A673 (cell line): ENCODE measurements at regions not wholly inside any gene's neighbourhood (a gene's known extent, or its start where the extent isn't known, plus 50 kb on each side); places are given as distances from the start of the nearest gene placed in this dataset.

Experiments used
- BruUV-seq: library from RNA; stranded (reverse); fragments of 400-500 nt; replicated peaks from 2 replicates; lab custom pipeline; 2021; lab: Mats Ljungman, UMichigan
- CTCF ChIA-PET: fragments of 300-600 bp; sonication (Branson Sonifier 250); formaldehyde crosslinking; loops from one replicate; lab custom pipeline; 2022; ENCODE audit warnings: antibody characterized with exemption; lab: Charles Lee
- POLR2A ChIA-PET: fragments of 300-600 bp; sonication (Branson Sonifier 250); formaldehyde crosslinking; loops from one replicate; lab custom pipeline; 2022; ENCODE audit warnings: antibody characterized with exemption; ENCODE audit not compliant: low non-redundant PET; lab: Charles Lee
- DNase-seq: peaks from one replicate; pipeline ENCODE4 v3.0.0-alpha.2; 2015; ENCODE audit warnings: low spot score
- H3K27ac ChIP-seq: fragments of 200-600 bp; sonication (generic); 2 replicates; pipeline ENCODE4 v1.5.1; 2016; ENCODE audit warnings: mixed run types, low read depth, mild to moderate bottlenecking, mixed read lengths, antibody characterized with exemption, low read length; ENCODE audit not compliant: poor library complexity, severe bottlenecking
- H3K27me3 ChIP-seq: fragments of 200-600 bp; sonication (generic); replicated peaks from 2 replicates; pipeline ENCODE4 v1.6.1; 2017; ENCODE audit warnings: mixed run types, low read depth, mild to moderate bottlenecking, mixed read lengths, antibody characterized with exemption, low read length; ENCODE audit not compliant: insufficient read depth, poor library complexity
- H3K36me3 ChIP-seq: fragments of 200-600 bp; sonication (generic); 2 replicates; pipeline ENCODE4 v1.6.1; 2016; ENCODE audit warnings: mixed run types, mild to moderate bottlenecking, mixed read lengths, antibody characterized with exemption, low read length; ENCODE audit not compliant: insufficient read depth, poor library complexity, severe bottlenecking
- H3K4me1 ChIP-seq: fragments of 200-600 bp; sonication (generic); 2 replicates; pipeline ENCODE4 v1.6.1; 2017; ENCODE audit warnings: mixed run types, mild to moderate bottlenecking, mixed read lengths, antibody characterized with exemption, low read length; ENCODE audit not compliant: insufficient read depth, poor library complexity, severe bottlenecking
- H3K4me3 ChIP-seq: fragments of 200-600 bp; sonication (generic); 2 replicates; pipeline ENCODE4 v1.5.1; 2016; ENCODE audit warnings: low read depth, mixed run types, mild to moderate bottlenecking, mixed read lengths, low read length; ENCODE audit not compliant: poor library complexity, severe bottlenecking
- H3K9me3 ChIP-seq: fragments of 200-600 bp; sonication (generic); 2 replicates; pipeline ENCODE4 v1.6.1; 2016; ENCODE audit warnings: mixed run types, low read depth, mild to moderate bottlenecking, mixed read lengths, antibody characterized with exemption, low read length; ENCODE audit not compliant: poor library complexity, severe bottlenecking
- EZH2 ChIP-seq: fragments of 200-600 bp; sonication (generic); IDR thresholded peaks from 2 replicates; pipeline ENCODE4 v1.6.1; 2017; ENCODE audit warnings: borderline replicate concordance, low read depth, mild to moderate bottlenecking, mixed read lengths, antibody characterized with exemption, low read length; ENCODE audit not compliant: poor library complexity, severe bottlenecking
- intact Hi-C: fragments of 100-400 bp; cut with micrococcal nuclease; formaldehyde crosslinking; loops from one replicate; pipeline ENCODE4 v1.10.0; 2022; ENCODE audit not compliant: unreplicated experiment
- TF ChIP-seq, protein P1 (sequence below): fragments of 300-800, 200-600 bp; sonication (generic); conservative IDR thresholded peaks from 2 replicates; pipeline ENCODE4 v1.5.1; 2017; ENCODE audit warnings: low read depth, mild to moderate bottlenecking, antibody characterized with exemption, low read length, moderate library complexity, mixed read lengths

DNA sequence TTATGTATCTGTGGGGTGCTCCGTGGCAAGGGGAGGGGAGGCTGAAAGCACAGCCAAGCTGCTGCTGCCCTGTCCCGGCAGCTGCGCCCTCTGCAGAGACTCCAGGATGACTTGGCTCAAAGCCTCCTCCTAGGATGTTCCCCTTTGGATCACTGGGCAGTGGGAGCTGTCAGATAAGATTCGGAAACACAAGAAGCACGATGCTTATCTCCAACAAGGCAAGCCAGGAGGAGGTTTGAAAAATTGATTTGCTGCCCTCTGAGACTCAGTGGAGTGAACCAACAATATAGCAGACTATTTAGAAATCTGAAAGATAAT is 776.4 kb downstream of the C6orf118 start:
- no peak for DNase-seq
- intact Hi-C loops: no loop called here
- CTCF ChIA-PET: no interaction called here
- H3K27ac ChIP-seq: no peak overlapping the region
- no peaks in the 10 kb centered on the region for H3K27me3 ChIP-seq
- no peak overlapping the region for H3K4me3 ChIP-seq
- no TSS peak for BruUV-seq
- TF ChIP-seq, protein P1, sequence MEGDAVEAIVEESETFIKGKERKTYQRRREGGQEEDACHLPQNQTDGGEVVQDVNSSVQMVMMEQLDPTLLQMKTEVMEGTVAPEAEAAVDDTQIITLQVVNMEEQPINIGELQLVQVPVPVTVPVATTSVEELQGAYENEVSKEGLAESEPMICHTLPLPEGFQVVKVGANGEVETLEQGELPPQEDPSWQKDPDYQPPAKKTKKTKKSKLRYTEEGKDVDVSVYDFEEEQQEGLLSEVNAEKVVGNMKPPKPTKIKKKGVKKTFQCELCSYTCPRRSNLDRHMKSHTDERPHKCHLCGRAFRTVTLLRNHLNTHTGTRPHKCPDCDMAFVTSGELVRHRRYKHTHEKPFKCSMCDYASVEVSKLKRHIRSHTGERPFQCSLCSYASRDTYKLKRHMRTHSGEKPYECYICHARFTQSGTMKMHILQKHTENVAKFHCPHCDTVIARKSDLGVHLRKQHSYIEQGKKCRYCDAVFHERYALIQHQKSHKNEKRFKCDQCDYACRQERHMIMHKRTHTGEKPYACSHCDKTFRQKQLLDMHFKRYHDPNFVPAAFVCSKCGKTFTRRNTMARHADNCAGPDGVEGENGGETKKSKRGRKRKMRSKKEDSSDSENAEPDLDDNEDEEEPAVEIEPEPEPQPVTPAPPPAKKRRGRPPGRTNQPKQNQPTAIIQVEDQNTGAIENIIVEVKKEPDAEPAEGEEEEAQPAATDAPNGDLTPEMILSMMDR: no peak
- H3K9me3 ChIP-seq: peaks cover 6% of the 10 kb centered on the region
- POLR2A ChIA-PET: no interaction called here
- H3K36me3 ChIP-seq: no peaks in the 10 kb centered on the region
- H3K4me1 ChIP-seq: no peaks in the 10 kb centered on the region

DNA sequence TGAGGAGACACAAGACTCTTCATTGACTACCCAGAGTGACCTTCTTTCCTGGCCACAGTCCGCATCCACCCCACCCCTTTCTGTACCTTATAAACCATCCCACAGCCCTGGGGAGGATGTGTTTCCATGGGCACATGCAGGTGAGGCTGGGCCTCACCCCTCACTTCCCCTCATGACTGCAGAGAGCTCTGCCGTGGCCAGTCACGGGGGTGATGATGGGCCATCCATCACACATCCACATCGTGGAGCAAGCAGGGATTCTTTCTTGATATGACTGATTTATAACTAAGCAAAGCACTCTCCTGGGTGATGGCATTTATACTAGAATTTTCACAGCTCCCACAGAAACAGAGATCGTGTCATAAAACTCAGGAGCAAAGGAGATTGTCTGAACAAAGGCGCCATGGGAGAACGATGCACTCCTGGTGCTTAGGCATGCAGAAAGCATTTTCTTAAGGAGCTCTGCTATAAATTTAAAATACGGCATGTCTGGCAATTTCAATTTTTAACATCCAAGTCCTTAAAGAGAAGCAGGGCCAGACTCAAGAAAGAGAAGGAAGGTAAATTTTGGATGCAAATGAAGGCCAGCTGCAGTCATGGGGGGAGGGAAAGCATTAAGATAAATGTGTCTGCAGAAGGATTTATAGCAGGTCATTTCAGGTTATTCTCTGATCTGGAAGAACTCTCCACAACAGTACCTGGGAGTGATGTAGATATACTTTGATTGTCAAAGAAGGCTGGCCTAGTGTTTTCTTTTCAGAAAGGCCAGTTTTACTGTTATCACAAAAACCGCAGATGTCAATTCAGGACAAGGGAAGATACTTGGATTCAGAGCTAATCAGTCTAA is 777.0 kb downstream of the C6orf118 start:
- ChIA-PET POLR2A (no interaction called here), CTCF (no interaction called here)
- intact Hi-C loops: no loop called here
- Histone ChIP-seq H3K27me3 (no peaks in the 10 kb centered on the region), H3K9me3 (peaks cover 6% of the 10 kb centered on the region), H3K4me3 (no peak overlapping the region), H3K36me3 (no peaks in the 10 kb centered on the region), H3K27ac (no peak overlapping the region), H3K4me1 (no peaks in the 10 kb centered on the region)
- DNase-seq: no peak
- BruUV-seq: no TSS peak
- TF ChIP-seq, protein P1: no peak
- no peak for TF ChIP-seq EZH2

DNA sequence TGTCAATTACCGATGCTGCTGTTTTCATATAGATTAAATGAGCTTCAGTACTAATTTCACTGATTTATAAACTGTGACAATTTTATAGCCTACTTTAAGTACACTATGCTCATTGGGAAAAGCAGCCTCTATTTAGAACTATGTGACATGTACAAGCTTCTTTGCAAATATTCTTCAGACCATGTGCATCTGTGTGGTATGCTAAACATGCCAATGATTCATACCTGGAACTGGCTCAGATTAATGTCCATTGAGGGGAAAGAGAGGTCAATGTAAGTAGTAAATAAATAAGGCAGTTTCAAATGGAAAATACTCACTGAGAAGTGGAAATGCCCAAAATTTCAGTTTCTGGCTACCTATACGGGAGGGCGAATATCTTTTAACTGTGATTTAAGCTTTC is 777.7 kb downstream of the C6orf118 start:
- Histone ChIP-seq H3K9me3 (peaks cover 6% of the 10 kb centered on the region), H3K4me1 (no peaks in the 10 kb centered on the region), H3K27me3 (no peaks in the 10 kb centered on the region), H3K27ac (no peak overlapping the region), H3K4me3 (no peak overlapping the region), H3K36me3 (no peaks in the 10 kb centered on the region)
- TF ChIP-seq, protein P1: no peak
- no peak for TF ChIP-seq EZH2
- no peak for DNase-seq
- intact Hi-C loops: no loop called here
- BruUV-seq: no TSS peak
- POLR2A ChIA-PET: no interaction called here
- CTCF ChIA-PET: no interaction called here
